ENCODE measurements at regions not wholly inside any gene's neighbourhood (a gene's known extent, or its start where the extent isn't known, plus 50 kb on each side); places are given as distances from the start of the nearest gene placed in this dataset.

- no peak overlapping the region for H3K27ac ChIP-seq (ENCODE audit: low read depth in 1 of 2, low read length in 2 of 2)
- no peak overlapping the region for H3K4me3 ChIP-seq (ENCODE audit: low read depth in 1 of 3, low read length in 3 of 3)
- H3K4me1 ChIP-seq (ENCODE audit: control insufficient read depth in 4 of 4, insufficient read depth in 4 of 4, low read length in 3 of 4): no peaks in the 10 kb centered on the region
- H3K9me3 ChIP-seq (ENCODE audit: control insufficient read depth in 4 of 4, low read length in 3 of 4): no peaks in the 10 kb centered on the region
- no peak overlapping the region for H3K9ac ChIP-seq (ENCODE audit: low read depth in 1 of 2, low read length in 2 of 2)
- TF ChIP-seq ATF3 (IDR thresholded peaks at IDR 0.05): no peak
- no peak for TF ChIP-seq YY1 (IDR thresholded peaks at IDR 0.05)
- no peak for TF ChIP-seq GABPA (IDR thresholded peaks at IDR 0.05 in 1 of 2, conservative IDR thresholded peaks at IDR 0.05 in 1 of 2)
- TF ChIP-seq HNF4A (conservative IDR thresholded peaks at IDR 0.05): no peak
- TF ChIP-seq FOXA2 (IDR thresholded peaks at IDR 0.05): no peak
- no peak for TF ChIP-seq NR2F2 (IDR thresholded peaks at IDR 0.05)
- no peak for TF ChIP-seq TAF1 (conservative IDR thresholded peaks at IDR 0.05)
- TF ChIP-seq SP1 (IDR thresholded peaks at IDR 0.05): no peak
- no peak for TF ChIP-seq EGR1 (IDR thresholded peaks at IDR 0.05; ENCODE audit: low read depth in 2 of 2)
- TF ChIP-seq RAD21 (IDR thresholded peaks at IDR 0.05): no peak
- no peak for TF ChIP-seq MAX (IDR thresholded peaks at IDR 0.05)
- TF ChIP-seq HNF4G (IDR thresholded peaks at IDR 0.05): no peak
- 83% methylated on average over 25 of the region's 25 CpGs for WGBS
- H3K36me3 ChIP-seq (ENCODE audit: control insufficient read depth in 4 of 4, insufficient read depth in 3 of 4, low read depth in 1 of 4, low read length in 3 of 4): no peaks in the 10 kb centered on the region
- no peak for DNase-seq (ENCODE audit: low spot score)
- peaks cover 0 to 6% (median 0%) of the 10 kb centered on the region in 4 donors for H3K27me3 ChIP-seq (ENCODE audit: control insufficient read depth in 4 of 4, insufficient read depth in 4 of 4, low read length in 3 of 4)
These were observed 409.6 kb upstream of the PAPPA start for GRCh38 chr9:115743709-115744605.

- TF ChIP-seq ZBTB33 (IDR thresholded peaks at IDR 0.05): no peak
- TF ChIP-seq SP1 (IDR thresholded peaks at IDR 0.05): no peak
- TF ChIP-seq FOXA1 (IDR thresholded peaks at IDR 0.05): no peak
- no peak for TF ChIP-seq TAF1 (conservative IDR thresholded peaks at IDR 0.05)
- no peak for TF ChIP-seq HNF4A (conservative IDR thresholded peaks at IDR 0.05)
- TF ChIP-seq NR2F2 (IDR thresholded peaks at IDR 0.05): no peak
- no peak for TF ChIP-seq REST (IDR thresholded peaks at IDR 0.05)
- no peak for TF ChIP-seq MAX (IDR thresholded peaks at IDR 0.05)
- TF ChIP-seq HNF4G (IDR thresholded peaks at IDR 0.05): no peak
- no peak for TF ChIP-seq JUND (IDR thresholded peaks at IDR 0.05)
- 67% methylated on average over 6 of the region's 6 CpGs for WGBS
- no peak for DNase-seq (ENCODE audit: low spot score)
- Histone ChIP-seq H3K27me3 (ENCODE audit: control insufficient read depth in 4 of 4, insufficient read depth in 4 of 4, low read length in 3 of 4) (peaks cover 0 to 6% (median 0%) of the 10 kb centered on the region in 4 donors), H3K4me3 (ENCODE audit: low read depth in 1 of 3, low read length in 3 of 3) (no peak overlapping the region), H3K27ac (ENCODE audit: low read depth in 1 of 2, low read length in 2 of 2) (no peak overlapping the region), H3K9me3 (ENCODE audit: control insufficient read depth in 4 of 4, low read length in 3 of 4) (no peaks in the 10 kb centered on the region), H3K9ac (ENCODE audit: low read depth in 1 of 2, low read length in 2 of 2) (no peak overlapping the region), H3K36me3 (ENCODE audit: control insufficient read depth in 4 of 4, insufficient read depth in 3 of 4, low read depth in 1 of 4, low read length in 3 of 4) (no peaks in the 10 kb centered on the region), H3K4me1 (ENCODE audit: control insufficient read depth in 4 of 4, insufficient read depth in 4 of 4, low read length in 3 of 4) (no peaks in the 10 kb centered on the region)
These were observed 407.1 kb upstream of the PAPPA start for GRCh38 chr9:115746496-115746895.

Data from liver (tissue), 7 donors.